OCI-LY3 (cell line): ENCODE measurements at regions not wholly inside any gene's neighbourhood (a gene's known extent, or its start where the extent isn't known, plus 50 kb on each side); places are given as distances from the start of the nearest gene placed in this dataset.
"Not testable (repeated sequence)": the region's sequence is repeated elsewhere in the genome, so short reads cannot be mapped to it uniquely, and the experiment has no call there.

Source experiments
- H2AFZ ChIP-seq: fragments of 200-600, 300-600 bp; shearing (Covaris generic); 2 replicates; pipeline ENCODE4 v1.6.0; 2014; ENCODE audit warnings: antibody characterized with exemption, low read depth, low read length
- H3K27ac ChIP-seq: fragments of 200-600, 300-600 bp; sonication (generic); 2 replicates; pipeline ENCODE4 v1.5.1; 2014; ENCODE audit warnings: mild to moderate bottlenecking, low read length, moderate library complexity, mixed read lengths
- H3K27me3 ChIP-seq: fragments of 200-600, 300-600 bp; sonication (generic); 2 replicates; pipeline ENCODE4 v1.6.1; 2014; ENCODE audit warnings: low read depth, low read length, mixed read lengths
- H3K36me3 ChIP-seq: fragments of 200-600, 300-600 bp; sonication (generic); replicated peaks from 2 replicates; pipeline ENCODE3; 2014; ENCODE audit warnings: low read depth, low read length, mixed read lengths
- H3K4me1 ChIP-seq: fragments of 300-600, 200-600 bp; sonication (generic); 2 replicates; pipeline ENCODE4 v1.6.1; 2014; ENCODE audit warnings: low read length, mixed read lengths
- H3K4me2 ChIP-seq: fragments of 200-600, 300-600 bp; sonication (generic); 2 replicates; pipeline ENCODE4 v1.6.1; 2014; ENCODE audit warnings: low read length, mixed read lengths
- H3K4me3 ChIP-seq: fragments of 300-600, 200-600 bp; sonication (generic); 2 replicates; pipeline ENCODE4 v1.5.1; 2014; ENCODE audit warnings: antibody characterized with exemption, mild to moderate bottlenecking, low read length, moderate library complexity
- H3K79me2 ChIP-seq: fragments of 300-600, 200-600 bp; shearing (Covaris generic); 2 replicates; pipeline ENCODE4 v1.6.1; 2014; ENCODE audit warnings: mild to moderate bottlenecking, low read length, mixed read lengths
- H3K9ac ChIP-seq: fragments of 300-600, 200-600 bp; shearing (Covaris generic); 2 replicates; pipeline ENCODE4 v1.6.0; 2014; ENCODE audit warnings: mild to moderate bottlenecking, low read length, moderate library complexity
- H3K9me3 ChIP-seq: fragments of 200-600, 300-600 bp; shearing (Covaris generic); 2 replicates; pipeline ENCODE4 v1.6.1; 2014; ENCODE audit warnings: low read length, mixed read lengths; ENCODE audit not compliant: insufficient read depth
- H4K20me1 ChIP-seq: fragments of 200-600, 300-600 bp; sonication (generic); 2 replicates; pipeline ENCODE4 v1.6.1; 2016; ENCODE audit warnings: low read length, mixed read lengths; ENCODE audit not compliant: insufficient read depth
- EZH2phosphoT487 ChIP-seq: fragments of 200-600 bp; shearing (Covaris generic); IDR thresholded peaks from 2 replicates; pipeline ENCODE4 v1.6.1; 2018; ENCODE audit warnings: antibody characterized with exemption, mixed run types, low read depth
- TF ChIP-seq, protein P1 (sequence below): fragments of 200-600, 300-600 bp; sonication (generic); IDR thresholded peaks from 2 replicates; pipeline ENCODE4 v1.5.1; 2014; ENCODE audit warnings: antibody characterized with exemption, low read length, low read depth

GRCh38 chr5:111928511-111928910 is 171.5 kb upstream of the NREP start:
- Histone ChIP-seq H3K27ac (no peak overlapping the region), H2AFZ (no peak overlapping the region), H3K4me2 (peak overlapping the region; percentile 8; the same call in 1 of the 2 replicates), H3K9me3 (no peaks in the 10 kb centered on the region), H3K9ac (no peak overlapping the region), H4K20me1 (no peaks in the 10 kb centered on the region), H3K4me3 (no peak overlapping the region), H3K79me2 (no peaks in the 10 kb centered on the region), H3K27me3 (no peaks in the 10 kb centered on the region), H3K4me1 (peaks cover 14% of the 10 kb centered on the region), H3K36me3 (no peaks in the 10 kb centered on the region)
- TF ChIP-seq, protein P1, sequence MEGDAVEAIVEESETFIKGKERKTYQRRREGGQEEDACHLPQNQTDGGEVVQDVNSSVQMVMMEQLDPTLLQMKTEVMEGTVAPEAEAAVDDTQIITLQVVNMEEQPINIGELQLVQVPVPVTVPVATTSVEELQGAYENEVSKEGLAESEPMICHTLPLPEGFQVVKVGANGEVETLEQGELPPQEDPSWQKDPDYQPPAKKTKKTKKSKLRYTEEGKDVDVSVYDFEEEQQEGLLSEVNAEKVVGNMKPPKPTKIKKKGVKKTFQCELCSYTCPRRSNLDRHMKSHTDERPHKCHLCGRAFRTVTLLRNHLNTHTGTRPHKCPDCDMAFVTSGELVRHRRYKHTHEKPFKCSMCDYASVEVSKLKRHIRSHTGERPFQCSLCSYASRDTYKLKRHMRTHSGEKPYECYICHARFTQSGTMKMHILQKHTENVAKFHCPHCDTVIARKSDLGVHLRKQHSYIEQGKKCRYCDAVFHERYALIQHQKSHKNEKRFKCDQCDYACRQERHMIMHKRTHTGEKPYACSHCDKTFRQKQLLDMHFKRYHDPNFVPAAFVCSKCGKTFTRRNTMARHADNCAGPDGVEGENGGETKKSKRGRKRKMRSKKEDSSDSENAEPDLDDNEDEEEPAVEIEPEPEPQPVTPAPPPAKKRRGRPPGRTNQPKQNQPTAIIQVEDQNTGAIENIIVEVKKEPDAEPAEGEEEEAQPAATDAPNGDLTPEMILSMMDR, result no peak
- TF ChIP-seq EZH2phosphoT487, result no peak

- no peak overlapping the region for H2AFZ ChIP-seq
- TF ChIP-seq, protein P1, result no peak
- TF ChIP-seq EZH2phosphoT487, result no peak
Observed at GRCh38 chr5:111927191-111927590, 170.2 kb upstream of the NREP start.

DNA sequence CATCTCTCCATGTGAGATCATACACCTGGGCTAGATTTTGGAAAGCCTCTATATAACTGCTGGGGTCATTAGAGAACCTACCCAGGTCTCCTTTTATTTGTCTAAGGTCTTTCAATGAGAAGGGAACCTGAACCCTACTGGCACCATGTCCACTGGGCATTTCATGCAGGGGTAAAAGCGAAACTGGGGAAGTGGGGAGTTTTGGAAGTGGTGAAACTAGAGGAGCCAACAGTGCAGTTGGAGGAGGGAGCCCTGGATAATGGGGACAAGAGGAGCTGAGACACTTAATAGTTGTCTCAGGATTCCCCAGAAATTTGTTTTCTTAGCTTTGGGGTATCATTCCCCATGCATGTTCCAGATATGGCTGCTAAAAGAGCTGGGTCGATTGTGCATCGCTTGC is 169.0 kb upstream of the NREP start:
- no peaks in the 10 kb centered on the region for H3K27me3 ChIP-seq
- no peak overlapping the region for H2AFZ ChIP-seq
- H3K9ac ChIP-seq, result no peak overlapping the region
- H3K4me1 ChIP-seq, result peaks cover 14% of the 10 kb centered on the region
- no peaks in the 10 kb centered on the region for H3K36me3 ChIP-seq
- H3K79me2 ChIP-seq, result no peaks in the 10 kb centered on the region
- H3K9me3 ChIP-seq, result no peaks in the 10 kb centered on the region
- H3K27ac ChIP-seq, result no peak overlapping the region
- no peak for TF ChIP-seq EZH2phosphoT487
- TF ChIP-seq, protein P1, result no peak
- H3K4me2 ChIP-seq, result no peak overlapping the region
- no peaks in the 10 kb centered on the region for H4K20me1 ChIP-seq
- H3K4me3 ChIP-seq, result no peak overlapping the region

More at GRCh38 chr5:111927191-111927590, 170.2 kb upstream of the NREP start:
- Histone ChIP-seq H3K27ac (no peak overlapping the region), H3K9ac (no peak overlapping the region), H3K9me3 (no peaks in the 10 kb centered on the region), H3K4me1 (peaks cover 14% of the 10 kb centered on the region), H4K20me1 (no peaks in the 10 kb centered on the region), H3K79me2 (no peaks in the 10 kb centered on the region), H3K27me3 (no peaks in the 10 kb centered on the region), H3K36me3 (no peaks in the 10 kb centered on the region), H3K4me3 (no peak overlapping the region), H3K4me2 (no peak overlapping the region)

GRCh38 chr5:111922344-111922743 is 165.3 kb upstream of the NREP start:
- no peaks in the 10 kb centered on the region for H3K27me3 ChIP-seq
- H3K4me1 ChIP-seq, result no peaks in the 10 kb centered on the region
- H3K9me3 ChIP-seq, result no peaks in the 10 kb centered on the region
- H3K36me3 ChIP-seq, result no peaks in the 10 kb centered on the region
- H3K9ac ChIP-seq, result no peak overlapping the region
- H3K4me3 ChIP-seq, result no peak overlapping the region
- no peak overlapping the region for H3K27ac ChIP-seq
- H3K4me2 ChIP-seq, result no peak overlapping the region
- TF ChIP-seq, protein P1, result no peak
- TF ChIP-seq EZH2phosphoT487, result no peak
- H2AFZ ChIP-seq, result no peak overlapping the region
- no peaks in the 10 kb centered on the region for H4K20me1 ChIP-seq
- no peaks in the 10 kb centered on the region for H3K79me2 ChIP-seq

DNA sequence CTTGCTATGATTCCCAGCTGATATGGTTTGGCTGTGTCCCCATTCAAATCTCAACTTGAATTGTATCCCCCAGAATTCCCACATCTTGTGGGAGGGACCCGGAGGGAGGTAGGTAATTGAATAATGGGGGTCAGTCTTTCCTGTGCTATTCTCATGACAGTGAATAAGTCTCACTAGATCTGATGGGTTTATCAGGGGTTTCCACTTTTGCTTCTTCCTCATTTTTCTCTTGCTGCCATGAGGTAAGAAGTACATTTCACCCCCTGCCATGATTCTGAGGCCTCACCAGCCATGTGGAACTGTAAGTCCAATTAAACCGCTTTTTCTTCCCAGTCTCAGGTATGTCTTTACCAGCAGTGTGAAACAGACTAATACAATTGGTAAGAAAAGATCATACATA is 164.7 kb upstream of the NREP start:
- H2AFZ ChIP-seq, H3K9me3 ChIP-seq, H3K4me3 ChIP-seq, H3K27ac ChIP-seq, H3K9ac ChIP-seq, H4K20me1 ChIP-seq, H3K79me2 ChIP-seq, H3K4me1 ChIP-seq, H3K36me3 ChIP-seq, H3K4me2 ChIP-seq, H3K27me3 ChIP-seq: not testable (repeated sequence)
